ENCODE measurements at regions not wholly inside any gene's neighbourhood (a gene's known extent, or its start where the extent isn't known, plus 50 kb on each side); places are given as distances from the start of the nearest gene placed in this dataset.

- TF ChIP-seq EZH2 (IDR thresholded peaks at IDR 0.05; ENCODE audit: borderline replicate concordance, insufficient read depth, low read length, poor library complexity, severe bottlenecking), result no peak
- TF ChIP-seq CTCF (IDR thresholded peaks at IDR 0.05; ENCODE audit: poor library complexity, severe bottlenecking), result no peak
- no peak for TF ChIP-seq SMC3 (conservative IDR thresholded peaks at IDR 0.05; ENCODE audit: poor library complexity)
- no peak for TF ChIP-seq POLR2AphosphoS5 (IDR thresholded peaks at IDR 0.05)
- TF ChIP-seq, protein P1, sequence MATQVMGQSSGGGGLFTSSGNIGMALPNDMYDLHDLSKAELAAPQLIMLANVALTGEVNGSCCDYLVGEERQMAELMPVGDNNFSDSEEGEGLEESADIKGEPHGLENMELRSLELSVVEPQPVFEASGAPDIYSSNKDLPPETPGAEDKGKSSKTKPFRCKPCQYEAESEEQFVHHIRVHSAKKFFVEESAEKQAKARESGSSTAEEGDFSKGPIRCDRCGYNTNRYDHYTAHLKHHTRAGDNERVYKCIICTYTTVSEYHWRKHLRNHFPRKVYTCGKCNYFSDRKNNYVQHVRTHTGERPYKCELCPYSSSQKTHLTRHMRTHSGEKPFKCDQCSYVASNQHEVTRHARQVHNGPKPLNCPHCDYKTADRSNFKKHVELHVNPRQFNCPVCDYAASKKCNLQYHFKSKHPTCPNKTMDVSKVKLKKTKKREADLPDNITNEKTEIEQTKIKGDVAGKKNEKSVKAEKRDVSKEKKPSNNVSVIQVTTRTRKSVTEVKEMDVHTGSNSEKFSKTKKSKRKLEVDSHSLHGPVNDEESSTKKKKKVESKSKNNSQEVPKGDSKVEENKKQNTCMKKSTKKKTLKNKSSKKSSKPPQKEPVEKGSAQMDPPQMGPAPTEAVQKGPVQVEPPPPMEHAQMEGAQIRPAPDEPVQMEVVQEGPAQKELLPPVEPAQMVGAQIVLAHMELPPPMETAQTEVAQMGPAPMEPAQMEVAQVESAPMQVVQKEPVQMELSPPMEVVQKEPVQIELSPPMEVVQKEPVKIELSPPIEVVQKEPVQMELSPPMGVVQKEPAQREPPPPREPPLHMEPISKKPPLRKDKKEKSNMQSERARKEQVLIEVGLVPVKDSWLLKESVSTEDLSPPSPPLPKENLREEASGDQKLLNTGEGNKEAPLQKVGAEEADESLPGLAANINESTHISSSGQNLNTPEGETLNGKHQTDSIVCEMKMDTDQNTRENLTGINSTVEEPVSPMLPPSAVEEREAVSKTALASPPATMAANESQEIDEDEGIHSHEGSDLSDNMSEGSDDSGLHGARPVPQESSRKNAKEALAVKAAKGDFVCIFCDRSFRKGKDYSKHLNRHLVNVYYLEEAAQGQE (IDR thresholded peaks at IDR 0.05; ENCODE audit: borderline replicate concordance), result no peak
Observed at GRCh38 chr5:6158974-6159831, 219.1 kb downstream of the MED10 start.

Measured in neural cell (in vitro differentiated cells).